NCI-H2107 treated with DMSO at 0.1 percent for 48 hours (cell line): ENCODE measurements at regions not wholly inside any gene's neighbourhood (a gene's known extent, or its start where the extent isn't known, plus 50 kb on each side); places are given as distances from the start of the nearest gene placed in this dataset.

Source experiments
- DNase-seq: peaks from one replicate; lab custom pipeline; 2025; ENCODE audit not compliant: unreplicated experiment; lab: John Stamatoyannopoulos, UW

- no peak for DNase-seq
Observed at GRCh38 chr9:115599898-115600297, 481.9 kb upstream of the TNC start.

DNA sequence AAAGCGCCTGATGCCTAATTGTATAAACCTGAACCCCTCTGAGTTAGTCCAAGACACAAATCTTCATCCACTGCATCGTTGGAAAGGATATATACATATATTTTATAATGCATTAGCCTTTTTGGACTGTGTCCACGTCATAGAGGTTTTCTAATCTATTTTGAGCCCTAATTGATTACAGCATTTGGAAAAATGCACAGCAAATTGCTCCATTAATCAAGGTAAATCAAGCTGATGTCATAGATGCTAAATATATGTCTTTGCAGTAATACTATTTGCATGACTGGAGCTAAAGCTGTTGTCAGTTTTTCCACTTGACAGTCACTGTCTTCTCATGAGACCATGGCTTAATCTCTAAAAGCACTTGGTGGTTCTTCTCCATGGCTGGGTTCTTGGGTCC is 483.5 kb upstream of the TNC start:
- DNase-seq, result no peak

- no peak for DNase-seq
Observed at GRCh38 chr9:115604831-115605483, 487.0 kb upstream of the TNC start.

DNA sequence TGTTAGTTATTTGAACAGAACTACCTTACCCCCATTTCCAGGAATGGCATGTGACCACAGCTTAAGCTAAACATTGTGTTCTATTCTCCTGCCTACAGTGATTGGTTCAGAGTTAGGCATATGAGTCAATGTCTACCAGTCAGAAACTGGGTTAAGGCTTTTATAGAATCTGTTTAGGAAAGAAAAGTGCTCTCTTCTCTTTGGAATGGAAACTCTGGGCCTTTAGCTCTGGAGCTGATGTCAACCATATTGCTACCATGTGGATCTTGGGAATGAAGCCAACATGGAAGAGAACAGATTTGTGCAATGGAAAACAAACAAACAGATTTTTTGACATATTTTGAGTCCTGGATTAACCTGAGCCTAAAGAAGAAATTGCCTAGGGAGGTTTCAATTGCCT is 488.9 kb upstream of the TNC start:
- DNase-seq, result no peak

- DNase-seq, result no peak
Observed at GRCh38 chr9:115614326-115614999, 496.5 kb upstream of the TNC start.

- no peak for DNase-seq
Observed at GRCh38 chr9:115615000-115615401, 497.0 kb upstream of the TNC start.

- DNase-seq, result no peak
Observed at GRCh38 chr9:115615821-115616665, 498.1 kb upstream of the TNC start.

GRCh38 chr9:115616666-115617239 is 498.8 kb upstream of the TNC start:
- no peak for DNase-seq

- DNase-seq, result no peak
Observed at GRCh38 chr9:115625251-115625650, 507.3 kb upstream of the TNC start.

DNA sequence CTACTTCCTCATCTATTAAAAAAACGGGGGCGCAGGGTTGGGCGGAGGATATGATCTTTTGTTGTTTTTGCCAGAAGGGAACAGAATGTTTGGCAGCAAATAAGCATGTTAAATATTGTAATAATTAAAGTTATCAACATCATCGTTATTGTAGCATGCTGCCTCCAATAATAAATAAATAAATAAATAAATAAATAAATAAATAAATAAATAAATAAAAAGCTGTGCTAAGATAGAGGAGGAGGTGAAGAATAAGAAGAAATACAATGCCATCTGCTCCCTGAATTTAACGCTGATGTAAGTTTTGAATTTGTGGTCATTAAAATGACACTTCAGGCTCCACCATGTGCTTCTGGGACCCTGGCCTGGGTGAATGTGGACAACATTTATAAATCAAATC is 508.0 kb upstream of the TNC start:
- DNase-seq, result no peak

- no peak for DNase-seq
Observed at GRCh38 chr9:115627511-115627910, 509.6 kb upstream of the TNC start.

DNA sequence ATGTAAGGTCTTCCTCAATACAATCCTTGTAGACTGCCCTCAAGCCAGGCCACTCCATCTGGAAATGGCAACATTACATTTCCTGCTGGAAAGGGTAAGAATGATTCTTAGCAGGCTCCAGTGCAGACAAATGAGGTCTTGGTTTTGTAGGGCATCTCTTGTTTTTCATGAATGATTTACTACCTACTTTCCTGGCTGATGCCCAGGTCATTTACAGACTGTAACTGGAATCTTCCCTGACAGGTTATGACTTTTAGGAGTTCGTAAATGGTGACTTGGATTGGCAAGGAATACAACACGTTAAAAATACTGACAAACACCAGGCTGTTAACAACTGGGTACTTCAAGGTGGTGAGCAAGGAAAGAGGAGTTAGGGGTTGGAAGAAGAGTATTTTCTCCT is 510.5 kb upstream of the TNC start:
- DNase-seq, result no peak

GRCh38 chr9:115629879-115630840 is 512.2 kb upstream of the TNC start:
- DNase-seq, result no peak

GRCh38 chr9:115632391-115632790 is 514.4 kb upstream of the TNC start:
- DNase-seq, result no peak

- no peak for DNase-seq
Observed at GRCh38 chr9:115633104-115633503, 515.1 kb upstream of the TNC start.

DNA sequence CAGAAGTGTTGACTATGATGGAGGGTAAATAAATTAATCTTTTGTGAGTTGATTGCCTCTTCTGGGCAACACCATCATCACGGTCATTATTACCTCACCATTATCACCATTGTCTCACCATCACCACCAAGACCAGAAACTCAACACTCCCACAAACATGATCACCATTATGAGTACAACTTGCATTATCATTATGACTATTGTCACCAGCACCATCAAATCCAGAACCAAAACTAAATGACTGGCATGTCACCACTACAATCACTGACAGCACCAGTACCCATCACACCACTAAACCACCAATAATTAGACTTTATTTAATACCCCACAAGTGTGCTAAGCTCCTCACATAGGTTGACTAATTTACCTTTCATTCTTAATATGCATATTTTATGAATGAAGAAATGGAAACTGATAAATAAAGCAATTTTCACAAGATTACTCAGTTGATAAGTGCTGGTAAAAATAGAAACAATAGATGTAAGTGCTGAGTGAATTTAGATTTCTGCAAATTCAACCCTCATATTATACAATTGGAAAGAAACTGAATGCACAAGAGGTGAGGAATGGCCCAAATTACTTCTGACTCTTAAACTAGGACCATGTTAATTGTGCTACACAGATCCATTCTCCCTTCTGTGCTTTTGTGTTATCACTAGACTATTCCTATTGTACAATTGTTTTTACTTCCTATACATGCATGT is 517.8 kb upstream of the PAPPA start:
- no peak for DNase-seq

DNA sequence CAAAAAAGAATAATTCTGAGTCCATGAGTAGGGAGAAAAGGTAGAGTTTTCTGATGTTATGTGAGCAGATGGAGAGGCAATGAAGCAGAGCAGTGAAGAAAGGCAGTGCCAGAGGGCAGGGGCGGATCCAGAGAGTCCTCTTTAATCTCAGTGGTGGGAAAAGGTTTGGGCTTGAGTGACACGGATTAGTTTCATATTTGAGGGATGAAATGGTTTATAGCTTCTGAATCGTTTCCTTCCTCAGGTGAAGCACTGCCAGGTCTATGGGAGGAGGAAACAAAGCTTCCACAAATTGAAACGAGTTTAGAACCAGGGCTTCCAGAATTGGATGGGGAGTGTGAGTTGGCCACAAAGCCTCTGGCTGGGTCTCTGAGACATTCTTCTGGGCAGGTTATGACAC is 517.0 kb upstream of the PAPPA start:
- DNase-seq, result no peak

- DNase-seq, result no peak
Observed at GRCh38 chr9:115637661-115638060, 515.9 kb upstream of the PAPPA start.

- DNase-seq, result no peak
Observed at GRCh38 chr9:115640887-115641286, 512.7 kb upstream of the PAPPA start.

- DNase-seq, result no peak
Observed at GRCh38 chr9:115642285-115642684, 511.3 kb upstream of the PAPPA start.
